GM23338 (cell line): ENCODE measurements at regions not wholly inside any gene's neighbourhood (a gene's known extent, or its start where the extent isn't known, plus 50 kb on each side); places are given as distances from the start of the nearest gene placed in this dataset.

Source experiments
- ATAC-seq: fragments of 200-7000 bp; cut with Tn5 transposase; 3 replicates; pipeline ENCODE4 v1.9.1; 2020
- DNase-seq: peaks from one replicate; pipeline ENCODE4 v3.0.0-alpha.2; 2015; ENCODE audit warnings: low spot score
- H2AFZ ChIP-seq: fragments of 200-600 bp; sonication (generic); 2 replicates; pipeline ENCODE4 v1.8.0; 2016; ENCODE audit warnings: antibody characterized with exemption, mild to moderate bottlenecking, moderate library complexity
- H3F3A ChIP-seq: fragments of 200-600 bp; sonication (generic); replicated peaks from 2 replicates; pipeline ENCODE4 v1.8.0; 2017; ENCODE audit warnings: antibody characterized with exemption, mixed run types, low read depth
- H3K27ac ChIP-seq: fragments of 200-600 bp; sonication (generic); 2 replicates; pipeline ENCODE4 v1.6.1; 2016; ENCODE audit warnings: low read depth
- H3K27me3 ChIP-seq: fragments of 200-600 bp; sonication (generic); 2 replicates; pipeline ENCODE4 v1.8.0; 2016; ENCODE audit warnings: mild to moderate bottlenecking, mixed run types, moderate library complexity; ENCODE audit not compliant: insufficient read depth
- H3K36me3 ChIP-seq: fragments of 200-600 bp; sonication (generic); 2 replicates; pipeline ENCODE4 v1.8.0; 2016; ENCODE audit warnings: mild to moderate bottlenecking; ENCODE audit not compliant: insufficient read depth
- H3K4me1 ChIP-seq: fragments of 200-600 bp; sonication (generic); 2 replicates; pipeline ENCODE4 v1.8.0; 2016; ENCODE audit warnings: mild to moderate bottlenecking, moderate library complexity; ENCODE audit not compliant: insufficient read depth
- H3K4me2 ChIP-seq: fragments of 200-600 bp; sonication (generic); 2 replicates; pipeline ENCODE4 v1.7.1; 2017; ENCODE audit warnings: mixed run types
- H3K4me3 ChIP-seq: fragments of 200-600 bp; sonication (generic); 2 replicates; pipeline ENCODE4 v1.6.1; 2016; ENCODE audit warnings: mixed run types
- H3K79me2 ChIP-seq: fragments of 200-600 bp; sonication (generic); replicated peaks from 2 replicates; pipeline ENCODE4 v1.8.0; 2017; ENCODE audit warnings: mild to moderate bottlenecking; ENCODE audit not compliant: insufficient read depth
- H3K9me2 ChIP-seq: fragments of 200-600 bp; sonication (generic); 2 replicates; pipeline ENCODE4 v1.8.0; 2017; ENCODE audit not compliant: insufficient read depth
- H4K20me1 ChIP-seq: fragments of 200-600 bp; sonication (generic); replicated peaks from 2 replicates; pipeline ENCODE4 v1.8.0; 2017; ENCODE audit warnings: mild to moderate bottlenecking; ENCODE audit not compliant: insufficient read depth
- H3K27ac Mint-ChIP-seq: 2 replicates; pipeline ENCODE4 v1.8.0; 2020; ENCODE audit warnings: inconsistent platforms, mild to moderate bottlenecking, moderate library complexity, mixed read lengths
- H3K27me3 Mint-ChIP-seq: 3 replicates; pipeline ENCODE4 v1.8.0; 2022; ENCODE audit warnings: low read depth, mild to moderate bottlenecking, moderate library complexity, mixed read lengths, inconsistent platforms; ENCODE audit not compliant: insufficient read depth, poor library complexity
- H3K36me3 Mint-ChIP-seq: 3 replicates; pipeline ENCODE4 v1.8.0; 2021; ENCODE audit warnings: low read depth, mild to moderate bottlenecking, inconsistent platforms, moderate library complexity, mixed read lengths
- H3K4me1 Mint-ChIP-seq: 3 replicates; pipeline ENCODE4 v1.8.0; 2020; ENCODE audit warnings: mild to moderate bottlenecking, inconsistent platforms, mixed read lengths
- H3K4me3 Mint-ChIP-seq: 3 replicates; pipeline ENCODE4 v1.8.0; 2021; ENCODE audit warnings: moderate library complexity, mild to moderate bottlenecking, inconsistent platforms, mixed read lengths
- H3K9me3 Mint-ChIP-seq: 3 replicates; pipeline ENCODE4 v1.8.0; 2020; ENCODE audit warnings: moderate library complexity, mild to moderate bottlenecking, inconsistent platforms, mixed read lengths
- CREB1 ChIP-seq: fragments of 250-450 bp; sonication (Bioruptor Pico); IDR thresholded peaks from 2 replicates; pipeline ENCODE4 v1.5.0; 2020; ENCODE audit warnings: low read depth, mild to moderate bottlenecking, moderate library complexity
- EZH2 ChIP-seq: fragments of 200-600 bp; sonication (generic); IDR thresholded peaks from one replicate; pipeline ENCODE4 v1.8.0; 2017; ENCODE audit warnings: antibody characterized with exemption, mild to moderate bottlenecking, low read depth; ENCODE audit not compliant: unreplicated experiment
- EZH2phosphoT487 ChIP-seq: fragments of 200-600 bp; sonication (generic); IDR thresholded peaks from one replicate; pipeline ENCODE4 v1.8.1; 2018; ENCODE audit warnings: antibody characterized with exemption; ENCODE audit not compliant: unreplicated experiment
- JUNB ChIP-seq: IDR thresholded peaks from one replicate; pipeline ENCODE4 v1.6.1; 2016; ENCODE audit warnings: antibody characterized with exemption; ENCODE audit not compliant: unreplicated experiment
- NANOG ChIP-seq: IDR thresholded peaks from 2 replicates; pipeline ENCODE4 v1.6.1; 2016; ENCODE audit warnings: antibody characterized with exemption, borderline replicate concordance
- POLR2AphosphoS5 ChIP-seq: IDR thresholded peaks from 2 replicates; pipeline ENCODE4 v1.6.1; 2016; ENCODE audit warnings: antibody characterized with exemption, low read depth
- STAT1 ChIP-seq: IDR thresholded peaks from one replicate; pipeline ENCODE4 v1.6.1; 2016; ENCODE audit warnings: antibody characterized with exemption; ENCODE audit not compliant: unreplicated experiment
- ZNF114 ChIP-seq: fragments of 250-450 bp; sonication (Bioruptor Pico); IDR thresholded peaks from 2 replicates; pipeline ENCODE4 v1.5.0; 2020; ENCODE audit warnings: mild to moderate bottlenecking, moderate library complexity
- ZNF331 ChIP-seq: fragments of 250-450 bp; sonication (Bioruptor Pico); IDR thresholded peaks from 2 replicates; pipeline ENCODE4 v1.5.0; 2020; ENCODE audit warnings: low read depth, mild to moderate bottlenecking, moderate library complexity
- TF ChIP-seq, protein P1 (sequence below): IDR thresholded peaks from one replicate; pipeline ENCODE4 v1.6.1; 2018; ENCODE audit warnings: antibody characterized with exemption; ENCODE audit not compliant: unreplicated experiment
- TF ChIP-seq, protein P2 (sequence below), 2 experiments: fragments of 200-600 bp in 1 of 2; sonication (generic) in 1 of 2; conservative IDR thresholded peaks; 2 replicates each; pipeline versions ENCODE4 v1.5.1 to v1.6.1; 2016 to 2017; ENCODE audit warnings: antibody characterized with exemption in 2 of 2, low read depth in 2 of 2, mild to moderate bottlenecking in 2 of 2, moderate library complexity in 1 of 2
- TF ChIP-seq, protein P3 (sequence below): fragments of 250-450 bp; sonication (Bioruptor Pico); IDR thresholded peaks from 2 replicates; pipeline ENCODE4 v1.5.0; 2020; ENCODE audit warnings: mild to moderate bottlenecking, moderate library complexity
- TF ChIP-seq, protein P4 (sequence below): IDR thresholded peaks from 2 replicates; pipeline ENCODE4 v1.6.1; 2016; ENCODE audit warnings: antibody characterized with exemption

DNA sequence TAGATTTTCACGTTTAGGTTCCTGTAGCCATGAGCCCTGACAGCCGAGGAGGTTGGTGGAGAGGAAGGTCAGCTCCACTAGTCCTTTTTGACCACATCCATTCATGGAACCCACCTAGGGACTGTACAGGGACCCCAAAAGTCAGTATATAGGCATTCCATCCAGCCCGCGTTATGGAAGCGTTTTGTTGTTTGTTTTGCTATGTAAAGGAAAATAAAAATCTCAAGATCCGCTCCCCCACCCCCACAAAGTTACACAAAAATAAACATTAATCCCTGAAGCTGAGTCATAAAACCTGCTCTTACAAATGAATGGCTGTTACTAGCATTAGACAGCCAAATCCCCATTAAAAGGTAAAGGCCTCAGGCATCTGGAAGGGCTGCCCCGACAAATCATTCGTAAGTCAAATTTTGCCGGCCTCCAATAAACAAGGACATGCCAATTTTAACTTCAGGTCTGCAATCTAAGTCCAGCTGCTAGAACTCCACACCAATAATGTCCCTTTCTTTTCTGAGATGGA lies 292.9 kb downstream of the MED10 start:
- Histone ChIP-seq H3K27me3 (no peaks in the 10 kb centered on the region), H2AFZ (no peak overlapping the region), H3K4me3 (no peak overlapping the region), H3F3A (no peaks in the 10 kb centered on the region), H3K9me2 (0 out of 2 replicates have a peak, but pooled peaks cover 4% of the 10 kb centered on the region), H3K36me3 (no peaks in the 10 kb centered on the region), H3K4me1 (no peaks in the 10 kb centered on the region), H3K27ac (no peak overlapping the region), H3K79me2 (no peaks in the 10 kb centered on the region), H3K4me2 (no peak overlapping the region), H4K20me1 (no peaks in the 10 kb centered on the region)
- Mint-ChIP-seq H3K4me1 (peaks cover 7% of the 10 kb centered on the region), H3K4me3 (no peak overlapping the region), H3K36me3 (no peaks in the 10 kb centered on the region), H3K27ac (no peak overlapping the region), H3K27me3 (peaks cover 5% of the 10 kb centered on the region), H3K9me3 (no peaks in the 10 kb centered on the region; the same call in 2 of the 3 replicates)
- TF ChIP-seq ZNF331 (CRISPR knock-in tag) (no peak), POLR2AphosphoS5 (no peak), EZH2phosphoT487 (no peak), STAT1 (no peak), ZNF114 (no peak), JUNB (no peak), EZH2 (no peak), NANOG (no peak), CREB1 (CRISPR knock-in tag) (no peak)
- TF ChIP-seq, protein P1, sequence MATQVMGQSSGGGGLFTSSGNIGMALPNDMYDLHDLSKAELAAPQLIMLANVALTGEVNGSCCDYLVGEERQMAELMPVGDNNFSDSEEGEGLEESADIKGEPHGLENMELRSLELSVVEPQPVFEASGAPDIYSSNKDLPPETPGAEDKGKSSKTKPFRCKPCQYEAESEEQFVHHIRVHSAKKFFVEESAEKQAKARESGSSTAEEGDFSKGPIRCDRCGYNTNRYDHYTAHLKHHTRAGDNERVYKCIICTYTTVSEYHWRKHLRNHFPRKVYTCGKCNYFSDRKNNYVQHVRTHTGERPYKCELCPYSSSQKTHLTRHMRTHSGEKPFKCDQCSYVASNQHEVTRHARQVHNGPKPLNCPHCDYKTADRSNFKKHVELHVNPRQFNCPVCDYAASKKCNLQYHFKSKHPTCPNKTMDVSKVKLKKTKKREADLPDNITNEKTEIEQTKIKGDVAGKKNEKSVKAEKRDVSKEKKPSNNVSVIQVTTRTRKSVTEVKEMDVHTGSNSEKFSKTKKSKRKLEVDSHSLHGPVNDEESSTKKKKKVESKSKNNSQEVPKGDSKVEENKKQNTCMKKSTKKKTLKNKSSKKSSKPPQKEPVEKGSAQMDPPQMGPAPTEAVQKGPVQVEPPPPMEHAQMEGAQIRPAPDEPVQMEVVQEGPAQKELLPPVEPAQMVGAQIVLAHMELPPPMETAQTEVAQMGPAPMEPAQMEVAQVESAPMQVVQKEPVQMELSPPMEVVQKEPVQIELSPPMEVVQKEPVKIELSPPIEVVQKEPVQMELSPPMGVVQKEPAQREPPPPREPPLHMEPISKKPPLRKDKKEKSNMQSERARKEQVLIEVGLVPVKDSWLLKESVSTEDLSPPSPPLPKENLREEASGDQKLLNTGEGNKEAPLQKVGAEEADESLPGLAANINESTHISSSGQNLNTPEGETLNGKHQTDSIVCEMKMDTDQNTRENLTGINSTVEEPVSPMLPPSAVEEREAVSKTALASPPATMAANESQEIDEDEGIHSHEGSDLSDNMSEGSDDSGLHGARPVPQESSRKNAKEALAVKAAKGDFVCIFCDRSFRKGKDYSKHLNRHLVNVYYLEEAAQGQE: no peak
- TF ChIP-seq, protein P2, sequence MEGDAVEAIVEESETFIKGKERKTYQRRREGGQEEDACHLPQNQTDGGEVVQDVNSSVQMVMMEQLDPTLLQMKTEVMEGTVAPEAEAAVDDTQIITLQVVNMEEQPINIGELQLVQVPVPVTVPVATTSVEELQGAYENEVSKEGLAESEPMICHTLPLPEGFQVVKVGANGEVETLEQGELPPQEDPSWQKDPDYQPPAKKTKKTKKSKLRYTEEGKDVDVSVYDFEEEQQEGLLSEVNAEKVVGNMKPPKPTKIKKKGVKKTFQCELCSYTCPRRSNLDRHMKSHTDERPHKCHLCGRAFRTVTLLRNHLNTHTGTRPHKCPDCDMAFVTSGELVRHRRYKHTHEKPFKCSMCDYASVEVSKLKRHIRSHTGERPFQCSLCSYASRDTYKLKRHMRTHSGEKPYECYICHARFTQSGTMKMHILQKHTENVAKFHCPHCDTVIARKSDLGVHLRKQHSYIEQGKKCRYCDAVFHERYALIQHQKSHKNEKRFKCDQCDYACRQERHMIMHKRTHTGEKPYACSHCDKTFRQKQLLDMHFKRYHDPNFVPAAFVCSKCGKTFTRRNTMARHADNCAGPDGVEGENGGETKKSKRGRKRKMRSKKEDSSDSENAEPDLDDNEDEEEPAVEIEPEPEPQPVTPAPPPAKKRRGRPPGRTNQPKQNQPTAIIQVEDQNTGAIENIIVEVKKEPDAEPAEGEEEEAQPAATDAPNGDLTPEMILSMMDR (conservative IDR thresholded peaks at IDR 0.05; ENCODE audit: low read depth in 2 of 2): no peak
- TF ChIP-seq, protein P3, sequence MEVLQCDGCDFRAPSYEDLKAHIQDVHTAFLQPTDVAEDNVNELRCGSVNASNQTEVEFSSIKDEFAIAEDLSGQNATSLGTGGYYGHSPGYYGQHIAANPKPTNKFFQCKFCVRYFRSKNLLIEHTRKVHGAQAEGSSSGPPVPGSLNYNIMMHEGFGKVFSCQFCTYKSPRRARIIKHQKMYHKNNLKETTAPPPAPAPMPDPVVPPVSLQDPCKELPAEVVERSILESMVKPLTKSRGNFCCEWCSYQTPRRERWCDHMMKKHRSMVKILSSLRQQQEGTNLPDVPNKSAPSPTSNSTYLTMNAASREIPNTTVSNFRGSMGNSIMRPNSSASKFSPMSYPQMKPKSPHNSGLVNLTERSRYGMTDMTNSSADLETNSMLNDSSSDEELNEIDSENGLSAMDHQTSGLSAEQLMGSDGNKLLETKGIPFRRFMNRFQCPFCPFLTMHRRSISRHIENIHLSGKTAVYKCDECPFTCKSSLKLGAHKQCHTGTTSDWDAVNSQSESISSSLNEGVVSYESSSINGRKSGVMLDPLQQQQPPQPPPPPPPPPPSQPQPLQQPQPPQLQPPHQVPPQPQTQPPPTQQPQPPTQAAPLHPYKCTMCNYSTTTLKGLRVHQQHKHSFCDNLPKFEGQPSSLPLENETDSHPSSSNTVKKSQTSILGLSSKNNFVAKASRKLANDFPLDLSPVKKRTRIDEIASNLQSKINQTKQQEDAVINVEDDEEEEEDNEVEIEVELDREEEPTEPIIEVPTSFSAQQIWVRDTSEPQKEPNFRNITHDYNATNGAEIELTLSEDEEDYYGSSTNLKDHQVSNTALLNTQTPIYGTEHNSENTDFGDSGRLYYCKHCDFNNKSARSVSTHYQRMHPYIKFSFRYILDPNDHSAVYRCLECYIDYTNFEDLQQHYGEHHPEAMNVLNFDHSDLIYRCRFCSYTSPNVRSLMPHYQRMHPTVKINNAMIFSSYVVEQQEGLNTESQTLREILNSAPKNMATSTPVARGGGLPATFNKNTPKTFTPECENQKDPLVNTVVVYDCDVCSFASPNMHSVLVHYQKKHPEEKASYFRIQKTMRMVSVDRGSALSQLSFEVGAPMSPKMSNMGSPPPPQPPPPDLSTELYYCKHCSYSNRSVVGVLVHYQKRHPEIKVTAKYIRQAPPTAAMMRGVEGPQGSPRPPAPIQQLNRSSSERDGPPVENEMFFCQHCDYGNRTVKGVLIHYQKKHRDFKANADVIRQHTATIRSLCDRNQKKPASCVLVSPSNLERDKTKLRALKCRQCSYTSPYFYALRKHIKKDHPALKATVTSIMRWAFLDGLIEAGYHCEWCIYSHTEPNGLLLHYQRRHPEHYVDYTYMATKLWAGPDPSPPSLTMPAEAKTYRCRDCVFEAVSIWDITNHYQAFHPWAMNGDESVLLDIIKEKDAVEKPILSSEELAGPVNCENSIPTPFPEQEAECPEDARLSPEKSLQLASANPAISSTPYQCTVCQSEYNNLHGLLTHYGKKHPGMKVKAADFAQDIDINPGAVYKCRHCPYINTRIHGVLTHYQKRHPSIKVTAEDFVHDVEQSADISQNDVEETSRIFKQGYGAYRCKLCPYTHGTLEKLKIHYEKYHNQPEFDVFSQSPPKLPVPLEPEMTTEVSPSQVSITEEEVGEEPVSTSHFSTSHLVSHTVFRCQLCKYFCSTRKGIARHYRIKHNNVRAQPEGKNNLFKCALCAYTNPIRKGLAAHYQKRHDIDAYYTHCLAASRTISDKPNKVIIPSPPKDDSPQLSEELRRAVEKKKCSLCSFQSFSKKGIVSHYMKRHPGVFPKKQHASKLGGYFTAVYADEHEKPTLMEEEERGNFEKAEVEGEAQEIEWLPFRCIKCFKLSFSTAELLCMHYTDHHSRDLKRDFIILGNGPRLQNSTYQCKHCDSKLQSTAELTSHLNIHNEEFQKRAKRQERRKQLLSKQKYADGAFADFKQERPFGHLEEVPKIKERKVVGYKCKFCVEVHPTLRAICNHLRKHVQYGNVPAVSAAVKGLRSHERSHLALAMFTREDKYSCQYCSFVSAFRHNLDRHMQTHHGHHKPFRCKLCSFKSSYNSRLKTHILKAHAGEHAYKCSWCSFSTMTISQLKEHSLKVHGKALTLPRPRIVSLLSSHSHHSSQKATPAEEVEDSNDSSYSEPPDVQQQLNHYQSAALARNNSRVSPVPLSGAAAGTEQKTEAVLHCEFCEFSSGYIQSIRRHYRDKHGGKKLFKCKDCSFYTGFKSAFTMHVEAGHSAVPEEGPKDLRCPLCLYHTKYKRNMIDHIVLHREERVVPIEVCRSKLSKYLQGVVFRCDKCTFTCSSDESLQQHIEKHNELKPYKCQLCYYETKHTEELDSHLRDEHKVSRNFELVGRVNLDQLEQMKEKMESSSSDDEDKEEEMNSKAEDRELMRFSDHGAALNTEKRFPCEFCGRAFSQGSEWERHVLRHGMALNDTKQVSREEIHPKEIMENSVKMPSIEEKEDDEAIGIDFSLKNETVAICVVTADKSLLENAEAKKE: no peak
- TF ChIP-seq, protein P4, sequence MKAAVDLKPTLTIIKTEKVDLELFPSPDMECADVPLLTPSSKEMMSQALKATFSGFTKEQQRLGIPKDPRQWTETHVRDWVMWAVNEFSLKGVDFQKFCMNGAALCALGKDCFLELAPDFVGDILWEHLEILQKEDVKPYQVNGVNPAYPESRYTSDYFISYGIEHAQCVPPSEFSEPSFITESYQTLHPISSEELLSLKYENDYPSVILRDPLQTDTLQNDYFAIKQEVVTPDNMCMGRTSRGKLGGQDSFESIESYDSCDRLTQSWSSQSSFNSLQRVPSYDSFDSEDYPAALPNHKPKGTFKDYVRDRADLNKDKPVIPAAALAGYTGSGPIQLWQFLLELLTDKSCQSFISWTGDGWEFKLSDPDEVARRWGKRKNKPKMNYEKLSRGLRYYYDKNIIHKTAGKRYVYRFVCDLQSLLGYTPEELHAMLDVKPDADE: no peak
- DNase-seq (no peak), ATAC-seq (no peak)
